8988T (cell line): ENCODE measurements at regions not wholly inside any gene's neighbourhood (a gene's known extent, or its start where the extent isn't known, plus 50 kb on each side); places are given as distances from the start of the nearest gene placed in this dataset.
"Not testable (repeated sequence)": the region's sequence is repeated elsewhere in the genome, so short reads cannot be mapped to it uniquely, and the experiment has no call there.

ENCODE experiments used
- DNase-seq: peaks from one replicate; pipeline ENCODE4 v3.0.0; 2011

DNA sequence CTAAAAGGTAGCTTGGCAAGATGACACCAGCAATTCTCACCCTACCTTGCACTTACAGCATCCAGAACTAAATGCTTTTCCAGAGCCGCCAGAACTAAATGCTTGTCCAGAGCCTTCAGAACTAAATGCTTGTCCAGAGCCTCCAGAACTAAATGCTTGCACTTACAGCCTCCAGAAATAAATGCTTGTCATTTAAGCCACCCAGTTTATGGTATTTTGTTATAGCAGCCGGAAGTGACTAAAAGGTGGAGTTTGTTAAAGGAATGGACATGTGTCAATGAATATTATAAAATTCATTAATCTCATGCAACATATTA, 133.5 kb downstream of the GPX5 start:
- DNase-seq: no peak

DNA sequence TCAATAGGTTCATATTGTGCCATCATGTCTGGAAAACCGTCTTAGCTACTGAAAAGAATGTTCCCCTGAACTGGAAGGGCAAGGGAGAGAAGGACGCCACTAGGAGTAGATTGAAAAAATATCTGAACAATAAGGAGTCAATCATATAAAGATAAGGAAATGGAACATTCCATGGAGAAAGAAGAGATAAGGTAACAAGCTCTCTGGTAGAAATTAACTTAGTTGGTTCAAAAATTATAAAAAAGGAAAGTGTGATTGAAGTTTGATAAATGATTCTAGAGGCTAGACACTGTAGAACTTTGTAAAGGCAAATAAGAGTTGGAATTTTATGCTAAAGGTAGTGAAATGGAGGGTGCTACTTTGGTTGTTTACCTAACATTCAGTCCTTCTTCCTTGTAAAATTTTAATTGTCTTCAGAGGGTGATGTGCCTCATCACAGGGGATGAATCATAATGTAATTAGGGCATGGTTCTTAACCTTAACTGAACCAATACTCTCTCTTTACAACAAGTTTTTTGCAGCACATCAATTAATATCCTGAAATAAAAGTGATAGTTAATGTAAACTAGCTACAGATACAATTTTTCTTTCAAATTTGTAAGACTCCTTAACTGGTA, 135.5 kb downstream of the GPX5 start:
- DNase-seq: no peak

DNA sequence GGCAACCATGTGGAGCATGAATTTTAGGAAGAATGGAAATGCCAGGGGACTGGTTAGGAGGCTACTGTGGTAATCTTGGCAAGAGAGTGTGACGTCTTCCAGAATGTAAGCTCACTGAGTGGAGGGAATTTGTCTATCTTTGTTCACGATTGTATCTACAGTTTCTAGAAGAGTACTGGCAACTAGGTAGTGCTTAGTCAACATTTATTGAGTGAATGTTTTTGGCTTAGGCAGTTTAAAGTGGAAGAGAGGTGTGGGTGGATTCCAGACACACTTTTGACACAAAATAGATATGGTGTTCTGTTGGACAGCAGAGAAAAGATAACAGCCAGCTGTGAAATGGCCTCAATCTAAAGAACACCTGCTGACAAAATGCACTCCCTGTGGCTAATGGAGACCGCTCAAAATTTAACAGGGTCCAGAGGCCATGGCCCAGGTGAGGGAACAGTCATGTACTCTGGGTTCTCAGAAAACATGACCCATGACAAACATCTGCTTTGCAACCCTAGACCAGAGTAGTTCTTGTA, 139.3 kb downstream of the GPX5 start:
- DNase-seq: no peak

DNA sequence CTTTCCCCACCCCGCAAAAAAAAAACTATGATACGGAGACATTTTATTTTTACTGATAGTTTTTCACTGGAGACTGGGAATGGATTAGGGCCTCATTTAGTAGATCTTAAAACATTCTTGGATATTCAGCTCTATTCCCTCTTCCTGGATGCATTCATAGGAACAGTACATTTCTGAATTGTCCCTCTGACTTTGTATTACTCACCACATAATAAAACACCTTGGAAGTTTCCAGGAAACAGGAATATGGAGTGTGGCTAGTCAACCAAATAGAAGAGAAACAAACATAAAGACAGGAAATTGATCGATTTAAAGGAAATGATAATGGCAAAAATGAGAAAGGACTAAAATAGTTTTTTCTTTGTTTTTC, 147.7 kb downstream of the GPX5 start:
- no peak for DNase-seq

DNA sequence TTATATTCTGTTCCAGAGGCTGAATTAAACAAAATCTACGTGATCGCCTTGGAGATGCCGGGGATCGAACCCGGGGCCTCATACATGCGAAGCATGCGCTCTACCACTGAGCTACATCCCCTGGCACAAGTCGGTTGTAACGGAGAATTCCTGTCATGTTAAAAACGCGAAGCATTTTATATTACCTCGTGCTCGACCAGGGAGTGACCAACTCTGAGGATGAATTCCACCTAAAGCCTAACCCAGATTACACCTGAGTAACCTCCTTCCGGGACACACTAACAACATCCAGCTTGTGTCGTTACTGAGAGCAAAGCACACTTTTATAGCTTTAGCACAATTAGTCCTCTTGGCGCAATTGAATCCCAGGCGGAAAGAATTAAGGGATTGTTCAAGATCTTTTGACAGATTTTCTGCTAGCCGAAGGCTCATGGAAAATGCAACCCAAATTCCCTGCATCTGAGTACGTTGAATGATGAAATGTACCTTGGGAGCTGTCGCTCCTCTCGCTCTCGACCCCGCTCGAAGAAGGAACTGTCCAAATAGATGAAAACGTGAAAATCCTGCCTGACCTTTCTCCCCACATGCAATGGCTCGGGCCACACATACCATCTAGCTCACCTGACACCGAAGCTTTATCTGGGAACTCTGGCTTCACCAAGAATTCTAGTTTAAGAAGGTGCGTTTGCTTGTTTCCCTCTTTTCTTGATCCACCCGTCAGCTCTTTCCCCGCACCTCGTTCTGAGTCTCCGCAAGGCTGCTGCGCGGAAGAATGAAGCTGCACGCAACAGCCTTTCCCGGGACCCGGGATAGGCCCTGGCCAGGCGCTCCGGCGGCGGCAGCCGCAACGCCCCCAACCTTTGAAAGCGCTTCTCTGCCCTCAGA, 148.3 kb downstream of the GPX5 start:
- DNase-seq: no peak

DNA sequence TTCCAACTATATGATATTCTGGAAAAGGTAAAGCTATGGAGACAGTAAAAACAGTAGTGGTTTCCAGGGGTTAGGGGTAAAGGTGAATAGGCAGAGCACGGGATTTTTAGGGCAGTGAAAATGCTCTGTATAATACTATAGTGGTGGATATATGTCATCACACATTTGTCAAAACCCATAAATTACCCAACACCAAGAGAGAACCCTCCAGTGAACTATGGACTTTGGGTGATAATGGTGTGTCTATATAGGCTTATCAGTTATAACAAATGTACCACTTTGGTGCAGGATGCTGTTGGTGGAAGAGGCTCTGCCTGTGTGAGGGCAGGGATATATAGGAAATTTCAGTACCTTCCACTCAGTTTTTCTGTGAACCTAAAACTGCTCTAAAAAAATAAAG, 149.9 kb downstream of the GPX5 start:
- no peak for DNase-seq

DNA sequence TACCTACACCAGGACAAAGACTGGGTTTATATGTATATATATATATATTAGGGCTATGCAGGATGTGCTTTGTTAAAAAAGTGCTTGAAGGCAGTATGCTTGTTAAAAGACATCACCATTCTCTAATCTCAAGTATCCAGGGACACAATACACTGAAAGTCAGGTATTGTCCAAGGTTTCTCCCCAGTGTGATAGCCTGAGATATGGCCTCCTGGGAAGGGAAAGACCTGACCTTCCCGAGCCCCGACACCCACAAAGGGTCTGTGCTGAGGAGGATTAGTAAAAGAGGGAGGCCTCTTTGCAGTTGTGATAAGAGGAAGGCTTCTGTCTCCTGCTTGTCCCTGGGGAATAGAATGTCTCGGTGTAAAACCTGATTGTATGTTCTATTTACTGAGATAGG, 156.9 kb downstream of the GPX5 start:
- DNase-seq: no peak

DNA sequence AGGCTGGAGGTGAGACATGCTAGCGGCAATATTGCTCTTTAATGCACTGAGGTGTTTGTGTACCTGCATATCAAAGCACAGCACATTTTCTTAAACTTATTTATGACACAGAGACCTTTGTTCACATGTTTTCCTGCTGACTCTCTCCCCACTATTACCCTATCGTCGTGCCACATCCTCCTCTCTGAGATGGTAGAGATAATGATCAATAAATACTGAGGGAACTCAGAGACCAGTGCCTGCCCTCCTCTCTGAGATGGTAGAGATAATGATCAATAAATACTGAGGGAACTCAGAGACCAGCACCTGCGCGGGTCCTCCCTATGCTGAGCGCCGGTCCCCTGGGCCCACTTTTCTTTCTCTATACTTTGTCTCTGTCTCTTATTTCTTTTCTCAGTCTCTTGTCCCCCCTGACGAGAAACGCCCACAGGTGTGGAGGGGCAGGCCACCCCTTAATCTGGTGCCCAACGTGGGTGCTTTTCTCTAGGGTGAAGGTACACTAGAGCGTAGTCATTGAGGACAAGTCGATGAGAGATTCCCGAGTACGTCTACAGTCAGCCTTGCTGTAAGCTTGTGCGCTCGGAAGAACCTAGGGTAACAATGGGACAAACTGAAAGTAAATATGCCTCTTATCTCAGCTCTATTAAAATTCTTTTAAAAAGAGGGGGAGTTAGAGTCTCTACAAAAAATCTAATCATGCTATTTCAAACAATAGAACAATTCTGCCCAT, 157.4 kb downstream of the GPX5 start:
- not testable (repeated sequence) for DNase-seq

DNA sequence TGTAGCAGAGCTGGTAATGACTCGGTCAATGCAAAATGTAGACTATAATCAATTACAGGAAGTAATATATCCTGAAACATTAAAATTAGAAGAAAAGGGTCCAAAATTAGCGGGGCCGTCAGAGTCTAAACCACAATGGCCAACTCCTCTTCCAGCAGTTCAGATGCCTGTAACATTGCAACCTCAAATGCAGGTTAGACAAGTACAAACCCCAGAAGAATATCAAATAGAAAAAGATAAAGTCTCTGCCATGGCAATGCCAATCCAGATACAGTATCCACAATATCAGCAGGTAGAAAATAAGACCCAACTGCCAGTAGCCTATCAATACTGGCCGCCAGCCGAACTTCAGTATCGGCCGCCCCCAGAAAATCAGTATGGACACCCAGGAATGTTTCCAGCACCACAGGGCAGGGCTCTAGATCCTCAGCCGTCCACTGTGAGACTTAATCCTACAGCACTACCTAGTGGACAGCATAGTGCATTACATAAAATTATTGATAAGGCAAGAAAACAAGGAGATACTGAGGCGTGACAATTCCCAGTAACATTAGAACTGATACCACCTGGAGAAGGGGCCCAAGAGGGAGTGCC, 158.4 kb downstream of the GPX5 start:
- no peak for DNase-seq

DNA sequence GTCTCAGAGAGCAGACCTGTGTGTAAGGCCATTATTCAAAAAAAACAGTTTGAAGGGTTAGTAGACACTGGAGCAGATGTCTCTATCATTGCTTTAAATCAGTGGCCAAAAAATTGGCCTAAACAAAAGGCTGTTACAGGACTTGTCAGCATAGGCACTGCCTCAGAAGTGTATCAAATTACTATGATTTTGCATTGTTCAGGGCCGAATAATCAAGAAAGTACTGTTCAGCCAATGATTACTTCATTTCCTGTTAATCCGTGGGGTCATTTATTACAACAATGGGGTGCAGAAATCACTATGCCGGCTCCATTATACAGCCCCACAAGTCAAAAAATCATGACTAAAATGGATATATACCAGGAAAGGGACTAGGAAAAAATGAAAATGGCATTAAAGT, 160.3 kb downstream of the GPX5 start:
- DNase-seq: not testable (repeated sequence)

DNA sequence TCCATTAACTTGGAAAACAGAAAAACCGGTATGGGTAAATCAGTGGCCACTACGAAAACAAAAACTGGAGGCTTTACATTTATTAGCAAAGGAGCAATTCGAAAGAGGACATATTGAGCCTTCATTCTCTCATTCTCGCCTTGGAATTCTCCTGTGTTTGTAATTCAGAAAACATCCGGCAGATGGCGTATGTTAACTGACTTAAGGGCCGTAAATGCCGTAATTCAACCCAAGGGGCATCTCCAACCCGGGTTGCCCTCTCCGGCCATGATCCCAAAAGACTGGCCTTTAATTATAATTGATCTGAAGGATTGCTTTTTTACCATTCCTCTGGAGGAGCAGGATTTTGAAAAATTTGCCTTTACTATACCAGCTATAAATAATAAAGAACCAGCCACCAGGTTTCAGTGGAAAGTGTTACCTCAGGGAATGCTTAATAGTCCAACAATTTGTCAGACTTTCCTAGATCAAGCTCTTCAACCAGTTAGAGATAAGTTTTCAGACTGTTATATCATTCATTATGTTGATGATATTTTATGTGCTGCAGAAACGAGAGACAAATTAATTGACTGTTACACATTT, 160.9 kb downstream of the GPX5 start:
- DNase-seq: not testable (repeated sequence)

DNA sequence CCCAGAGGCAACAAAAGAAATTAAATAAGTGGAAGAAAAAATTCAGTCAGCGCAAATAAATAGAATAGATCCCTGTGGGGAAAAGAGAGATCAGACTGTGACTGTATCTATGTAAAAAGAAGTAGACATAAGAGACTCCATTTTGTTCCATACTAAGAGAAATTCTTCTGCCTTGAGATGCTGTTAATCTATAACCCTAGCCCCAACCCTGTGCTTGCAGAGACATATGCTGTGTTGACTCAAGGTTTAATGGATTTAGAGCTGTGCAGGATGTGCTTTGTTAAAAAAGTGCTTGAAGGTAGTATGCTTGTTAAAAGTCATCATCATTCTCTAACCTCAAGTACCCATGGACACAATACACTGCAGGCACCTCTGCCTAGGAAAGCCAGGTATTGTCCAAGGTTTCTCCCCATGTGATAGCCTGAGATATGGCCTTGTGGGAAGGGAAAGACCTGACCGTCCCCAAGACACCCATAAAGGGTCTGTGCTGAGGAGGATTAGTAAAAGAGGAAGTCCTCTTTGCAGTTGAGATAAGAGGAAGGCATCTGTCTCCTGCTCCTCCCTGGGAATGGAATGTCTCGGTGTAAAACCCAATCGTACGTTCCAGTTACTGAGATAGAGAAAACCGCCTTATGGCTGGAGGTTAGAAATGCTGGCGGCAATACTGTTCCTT, 161.8 kb downstream of the GPX5 start:
- not testable (repeated sequence) for DNase-seq

DNA sequence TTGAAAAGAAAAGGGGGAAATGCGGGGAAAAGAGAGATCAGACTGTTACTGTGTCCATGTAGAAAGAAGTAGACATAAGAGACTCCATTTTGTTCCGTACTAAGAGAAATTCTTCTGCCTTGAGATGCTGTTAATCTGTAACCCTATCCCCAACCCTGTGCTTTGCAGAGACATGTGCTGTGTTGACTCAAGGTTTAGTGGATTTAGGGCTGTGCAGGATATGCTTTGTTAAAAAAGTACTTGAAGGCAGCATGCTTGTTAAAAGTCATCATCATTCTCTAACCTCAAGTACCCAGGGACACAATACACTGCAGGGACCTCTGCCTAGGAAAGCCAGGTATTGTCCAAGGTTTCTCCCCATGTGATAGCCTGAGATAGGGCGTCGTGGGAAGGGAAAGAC, 166.3 kb downstream of the GPX5 start:
- not testable (repeated sequence) for DNase-seq

DNA sequence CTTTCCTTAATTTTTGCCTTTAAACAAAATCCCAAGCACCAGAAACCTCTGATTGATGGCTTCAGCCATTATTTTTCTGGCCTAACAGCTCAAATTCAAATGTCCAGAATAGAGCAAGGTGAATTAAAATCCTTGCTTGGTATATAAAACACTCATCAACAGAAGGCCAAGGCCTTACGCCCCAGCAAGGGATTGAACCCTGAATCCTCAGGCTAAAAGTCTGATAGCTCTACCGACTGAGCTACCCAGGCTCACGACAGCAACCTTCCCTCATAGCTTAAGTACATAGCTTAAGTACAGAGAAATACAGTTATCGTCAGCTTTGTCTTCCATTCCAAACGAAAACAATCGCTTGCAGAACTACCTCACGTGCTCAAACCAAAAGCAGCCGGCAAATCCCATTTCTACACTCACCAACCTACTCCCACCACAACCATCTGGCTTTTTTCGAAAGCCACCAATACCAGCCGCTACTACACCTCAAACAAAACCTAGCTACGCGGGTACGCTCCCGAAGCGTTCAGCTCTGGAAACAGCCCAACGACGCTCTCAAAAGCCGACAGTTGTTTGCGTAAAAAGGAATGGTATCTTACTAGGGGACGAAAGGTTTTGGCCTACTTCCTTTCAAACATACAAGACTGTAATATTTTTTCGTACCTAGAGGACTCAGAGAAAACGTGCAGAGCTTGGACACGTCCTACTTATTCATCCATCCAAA, 167.5 kb downstream of the GPX5 start:
- no peak for DNase-seq

DNA sequence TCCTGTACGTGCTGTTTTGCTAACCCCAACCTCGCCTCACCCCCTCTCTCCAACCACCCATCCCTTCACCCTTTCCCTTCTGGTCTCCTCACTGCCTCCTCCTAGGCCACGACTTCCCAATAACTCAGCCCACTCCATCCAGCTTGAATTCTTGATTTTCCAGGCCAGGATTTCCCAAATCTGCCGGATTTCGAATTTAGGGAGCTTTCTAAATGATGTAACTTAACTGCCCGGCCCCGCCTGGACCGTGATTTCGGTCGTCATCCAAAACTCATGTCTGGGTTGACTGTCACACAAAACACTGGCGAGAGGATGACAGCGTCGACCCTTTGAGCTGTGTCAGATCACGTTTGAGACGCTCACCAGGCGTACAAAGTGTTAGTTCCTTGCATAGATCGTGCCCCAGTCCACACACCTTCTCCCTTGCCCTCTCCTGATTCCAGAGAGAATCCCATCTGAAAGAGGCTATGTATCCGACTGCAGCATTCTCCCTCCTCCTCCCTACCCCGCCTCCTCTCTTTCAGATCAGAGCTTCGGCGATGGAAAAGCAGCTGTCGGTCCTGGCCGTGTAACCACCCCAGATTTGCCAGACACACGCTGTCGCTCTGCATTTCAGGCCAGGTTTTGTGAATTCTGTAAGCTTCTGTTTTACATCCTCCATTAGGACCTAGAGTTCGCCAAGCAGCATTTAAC, 168.2 kb downstream of the GPX5 start:
- DNase-seq: no peak

DNA sequence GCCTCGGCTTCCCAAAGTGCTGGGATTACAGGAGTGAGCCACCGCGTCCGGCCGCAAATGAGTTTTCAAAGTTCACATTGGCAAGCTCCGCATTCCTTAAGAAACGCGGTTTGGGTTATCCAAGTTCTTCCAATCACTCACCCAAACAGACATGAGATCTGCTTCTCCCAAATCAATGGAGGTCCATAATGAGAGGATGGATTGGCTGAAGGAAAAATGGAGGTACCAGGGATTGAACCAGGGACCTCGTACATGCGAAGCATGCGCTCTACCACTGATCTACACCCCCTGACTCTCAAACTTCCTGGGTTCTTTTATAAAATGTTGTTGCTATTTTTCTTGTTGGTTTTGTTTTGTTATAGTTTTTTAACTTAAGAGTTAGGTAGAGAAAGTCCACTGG, 170.0 kb downstream of the GPX5 start:
- no peak for DNase-seq

DNA sequence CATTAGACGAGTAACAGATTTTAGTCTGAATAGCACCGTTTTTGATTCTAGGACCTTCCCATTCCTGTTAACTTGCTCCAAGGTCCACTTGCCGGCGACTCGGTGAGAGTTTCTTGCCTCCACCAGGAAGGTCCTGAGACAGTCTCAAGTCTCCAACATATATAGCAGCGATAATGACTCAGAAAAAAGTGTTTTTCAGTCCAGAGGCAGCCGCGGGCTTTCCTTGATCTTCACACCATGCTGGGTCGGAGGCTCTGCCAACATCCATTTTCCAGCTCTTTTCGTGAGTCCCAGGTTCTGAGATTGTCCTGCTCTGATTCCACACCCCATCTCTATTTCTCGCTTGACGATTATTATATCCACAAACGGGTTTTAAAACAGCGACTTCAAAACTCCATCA, 170.5 kb downstream of the GPX5 start:
- no peak for DNase-seq

DNA sequence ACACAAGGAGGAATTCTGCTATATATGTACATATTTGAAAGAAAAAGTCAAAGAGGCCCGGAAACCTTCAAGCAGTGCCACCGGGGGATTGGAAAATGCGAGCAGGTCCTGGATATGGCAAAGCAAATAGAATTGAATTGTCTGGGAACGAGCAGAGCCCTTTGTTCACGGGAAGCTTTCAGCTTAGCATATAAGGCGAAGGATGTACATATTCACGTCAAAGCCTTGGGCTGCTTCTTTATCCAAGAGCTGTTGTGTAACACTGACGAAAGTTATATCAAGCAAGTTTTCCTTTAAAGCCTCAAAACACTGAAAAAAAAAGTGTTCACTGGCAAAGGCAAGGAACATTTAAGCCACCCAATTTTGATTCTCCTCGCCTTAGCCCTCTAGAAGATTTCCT, 171.0 kb downstream of the GPX5 start:
- no peak for DNase-seq

DNA sequence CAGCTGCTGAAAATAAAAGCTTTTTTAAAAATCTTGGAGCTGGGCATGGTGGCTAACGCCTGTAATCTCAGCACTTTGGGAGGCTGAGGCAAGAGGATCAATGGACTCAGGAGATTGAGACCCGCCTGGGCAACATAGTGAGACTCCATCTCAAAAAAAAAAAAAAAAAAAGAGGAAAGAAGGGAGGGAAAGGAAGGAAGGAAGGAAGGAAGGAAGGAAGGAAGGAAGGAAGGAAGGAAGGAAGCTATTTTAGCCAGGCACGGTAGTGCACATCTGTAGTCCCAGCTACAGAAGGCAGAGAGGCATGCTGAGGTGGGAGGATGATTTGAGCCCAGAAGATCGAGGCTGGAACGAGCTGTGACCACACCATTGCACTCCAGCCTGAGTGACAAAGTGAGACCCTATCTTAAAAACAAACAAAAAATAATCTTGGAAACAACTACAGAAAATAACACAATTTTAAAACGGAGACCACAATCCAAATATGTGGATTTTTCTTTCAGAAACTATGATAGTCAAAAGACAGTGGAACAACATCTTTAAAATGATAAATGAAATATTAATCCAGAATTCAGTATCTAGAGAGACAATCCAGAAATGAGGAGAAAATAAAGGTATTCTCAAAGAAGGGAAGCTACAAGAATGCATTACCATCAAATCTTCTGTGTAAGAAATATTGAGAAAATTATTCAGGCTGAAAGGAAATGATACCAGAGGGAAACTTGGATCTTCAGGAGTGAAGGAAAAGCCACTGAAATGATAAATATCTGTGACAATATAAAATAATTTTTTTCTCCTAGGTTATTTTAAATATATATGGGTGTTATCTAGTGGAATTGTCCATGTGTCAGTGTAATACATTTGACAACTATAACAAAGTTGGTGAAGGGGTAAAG, 182.0 kb downstream of the GPX5 start:
- no peak for DNase-seq
